ENCODE measurements at regions not wholly inside any gene's neighbourhood (a gene's known extent, or its start where the extent isn't known, plus 50 kb on each side); places are given as distances from the start of the nearest gene placed in this dataset.
"Not testable (repeated sequence)": the region's sequence is repeated elsewhere in the genome, so short reads cannot be mapped to it uniquely, and the experiment has no call there.

DNA sequence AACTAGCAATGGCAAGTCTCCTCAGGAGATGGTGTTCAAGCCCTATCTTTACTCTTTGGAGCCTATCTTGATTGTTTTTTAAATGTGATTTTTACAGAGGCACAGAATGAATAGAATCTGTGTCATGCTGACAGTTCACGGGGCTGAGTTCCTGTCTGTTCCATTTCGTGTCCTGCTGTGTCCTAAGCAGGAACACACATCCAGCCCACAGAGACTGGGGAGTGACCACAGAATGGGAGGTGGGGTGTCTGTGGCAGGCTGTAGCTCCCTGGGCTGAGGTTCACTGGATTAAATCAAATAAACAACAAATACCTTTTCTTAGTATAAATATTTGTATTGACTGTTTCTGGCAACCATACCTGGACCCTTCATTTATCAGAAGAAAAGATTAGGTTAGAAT lies 73.4 kb upstream of the CARD11 start:
- ATAC-seq (no peak), DNase-seq (peak; percentile 44)
- Mint-ChIP-seq H3K4me1 (peaks cover 84% of the 10 kb centered on the region), H3K36me3 (peaks cover 54% of the 10 kb centered on the region), H3K4me3 (peak overlapping the region; percentile 81), H3K9me3 (ENCODE audit: low read depth) (peaks cover 13% of the 10 kb centered on the region), H3K27me3 (no peaks in the 10 kb centered on the region), H3K27ac (peak overlapping the region; percentile 93)
- CTCF ChIA-PET, result interaction anchor here (0.9 to 2.9 kb wide), 6 partner anchors 9 to 51 kb away, joined by 4 to 12 read pairs (median 4); no protein-coding TSS in a partner anchor

DNA sequence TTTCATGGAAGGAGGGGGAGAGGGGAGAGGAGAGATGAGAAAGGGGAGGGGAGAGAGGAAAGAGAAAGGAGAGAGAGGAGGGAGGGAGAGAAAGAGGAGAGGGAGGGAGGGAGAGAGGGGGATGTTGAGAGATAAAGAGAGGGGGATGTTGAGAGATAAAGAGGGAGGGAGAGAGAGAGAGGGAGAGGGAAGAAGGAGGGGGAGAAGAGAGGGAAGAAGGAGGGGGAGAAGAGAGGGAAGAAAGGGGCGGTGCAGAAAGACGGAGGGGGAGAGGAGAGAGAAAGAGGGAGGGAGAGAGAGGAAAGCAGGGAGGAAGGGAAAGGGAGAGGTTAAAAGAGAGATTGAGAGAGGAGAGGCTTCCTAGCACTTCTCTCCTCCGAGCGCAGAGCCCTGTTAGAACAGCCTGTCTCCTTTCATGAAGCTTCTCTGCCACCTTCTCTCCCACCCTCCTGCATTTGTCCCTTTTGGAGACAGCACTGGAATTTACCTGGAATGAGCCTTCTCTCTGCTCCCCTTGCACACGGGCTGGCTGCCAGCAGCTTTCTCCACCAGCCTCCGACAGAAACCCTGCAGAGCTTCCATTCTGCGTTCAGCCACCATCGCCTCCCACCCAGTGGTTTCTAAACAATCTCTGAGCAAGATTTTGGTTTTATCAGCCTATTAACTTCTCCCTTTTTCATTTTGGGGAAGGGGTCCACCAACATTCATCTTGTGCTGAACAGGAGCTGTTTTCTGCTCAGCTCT lies 74.0 kb upstream of the CARD11 start:
- CTCF ChIA-PET, result interaction anchor here (0.9 to 2.9 kb wide), 9 partner anchors 10 to 51 kb away, joined by 3 to 12 read pairs (median 4); no protein-coding TSS in a partner anchor
- DNase-seq (peak; percentile 67), ATAC-seq (peak; percentile 41)
- peaks cover 53% of the 10 kb centered on the region for H3K36me3 Mint-ChIP-seq
- H3K4me3 Mint-ChIP-seq, result peak overlapping the region; percentile 81
- H3K27me3 Mint-ChIP-seq, result no peaks in the 10 kb centered on the region
- H3K9me3 Mint-ChIP-seq (ENCODE audit: low read depth), result peaks cover 13% of the 10 kb centered on the region
- H3K4me1 Mint-ChIP-seq, result peaks cover 81% of the 10 kb centered on the region
- peak overlapping the region; percentile 93 for H3K27ac Mint-ChIP-seq

DNA sequence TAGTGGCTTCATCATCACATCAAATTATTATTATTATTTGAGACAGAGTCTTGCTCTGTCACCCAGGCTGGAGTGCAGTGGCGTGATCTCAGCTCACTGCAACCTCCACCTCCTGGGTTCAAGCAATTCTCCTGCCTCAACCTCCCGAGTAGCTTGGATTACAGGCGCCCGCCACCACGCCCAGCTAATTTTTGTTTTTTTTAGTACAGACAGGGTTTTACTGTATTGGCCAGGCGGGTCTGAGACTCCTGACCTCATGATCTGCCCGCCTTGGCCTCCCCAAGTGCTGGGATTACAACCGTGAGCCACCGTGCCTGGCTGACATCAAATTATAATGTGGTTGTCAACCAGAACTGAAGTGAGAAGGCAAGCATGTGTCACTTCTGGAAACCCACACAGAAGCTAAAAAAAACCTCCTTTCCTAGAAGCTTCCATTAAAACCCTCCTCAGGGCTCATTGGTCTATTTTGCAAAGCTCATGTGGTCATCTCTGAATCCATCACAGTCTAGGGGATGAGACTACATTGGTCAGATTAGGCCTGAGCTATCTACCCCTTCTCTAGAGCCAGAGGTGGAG lies 75.8 kb upstream of the CARD11 start:
- Mint-ChIP-seq H3K9me3 (ENCODE audit: low read depth) (peaks cover 12% of the 10 kb centered on the region), H3K36me3 (peaks cover 42% of the 10 kb centered on the region), H3K4me1 (peaks cover 66% of the 10 kb centered on the region), H3K27ac (peak overlapping the region; percentile 81)
- peak; percentile 54 for DNase-seq
- ATAC-seq, H3K27me3 Mint-ChIP-seq, H3K4me3 Mint-ChIP-seq: not testable (repeated sequence)
- CTCF ChIA-PET, result interaction anchor here (0.9 to 3.0 kb wide), 9 partner anchors 9 to 232 kb away, joined by 3 to 26 read pairs (median 4); no protein-coding TSS in a partner anchor

DNA sequence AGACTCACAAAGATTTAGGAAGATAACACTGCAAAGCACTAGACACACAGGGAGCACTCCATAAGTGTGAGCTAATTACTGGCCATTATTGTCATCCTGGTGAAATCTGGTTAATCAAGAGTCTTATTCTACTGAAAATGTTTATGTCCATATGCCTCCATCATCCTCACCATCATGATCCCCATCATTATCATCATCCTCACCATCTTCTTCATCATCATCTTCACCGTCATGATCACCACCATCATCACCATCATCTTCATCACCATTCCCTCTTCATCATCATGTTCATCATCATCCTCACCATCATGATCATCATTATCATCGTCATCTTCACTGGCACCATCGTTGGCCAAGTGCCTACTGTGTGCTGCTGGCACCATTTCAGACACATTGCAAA lies 76.3 kb upstream of the CARD11 start:
- CTCF ChIA-PET, result interaction anchor here (0.9 to 3.0 kb wide), 10 partner anchors 9 to 55 kb away, joined by 3 to 26 read pairs (median 4); no protein-coding TSS in a partner anchor
- H3K4me3 Mint-ChIP-seq, result no peak overlapping the region
- H3K27me3 Mint-ChIP-seq, result no peaks in the 10 kb centered on the region
- ATAC-seq, result no peak
- H3K27ac Mint-ChIP-seq, result peak overlapping the region; percentile 81
- H3K36me3 Mint-ChIP-seq, result peaks cover 37% of the 10 kb centered on the region
- DNase-seq, result peak; percentile 19
- peaks cover 61% of the 10 kb centered on the region for H3K4me1 Mint-ChIP-seq
- H3K9me3 Mint-ChIP-seq (ENCODE audit: low read depth), result peaks cover 12% of the 10 kb centered on the region

DNA sequence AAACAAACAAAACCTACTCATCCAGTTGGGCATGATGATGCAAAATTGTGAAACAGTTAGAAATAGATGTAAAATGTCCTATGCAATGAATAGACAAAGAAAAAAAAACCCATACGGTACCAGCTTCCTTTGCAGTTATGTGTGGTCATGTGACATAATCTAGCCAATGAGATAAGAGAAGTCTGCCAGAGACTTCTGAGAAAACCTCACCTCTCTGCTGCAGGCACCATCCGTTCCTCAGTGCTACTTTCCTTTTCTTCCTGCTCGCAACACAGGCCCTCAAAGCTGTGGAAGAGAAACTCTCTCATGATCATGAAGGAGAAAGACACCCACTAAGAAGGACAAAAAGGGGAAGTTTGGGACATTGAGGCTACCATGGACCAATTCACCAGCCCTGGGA lies 76.8 kb upstream of the CARD11 start:
- H3K4me3 Mint-ChIP-seq, result no peak overlapping the region
- H3K9me3 Mint-ChIP-seq (ENCODE audit: low read depth), result peaks cover 12% of the 10 kb centered on the region
- H3K27me3 Mint-ChIP-seq, result no peaks in the 10 kb centered on the region
- peak; percentile 79 for ATAC-seq
- H3K4me1 Mint-ChIP-seq, result peaks cover 56% of the 10 kb centered on the region
- CTCF ChIA-PET, result interaction anchor here (1.1 to 3.0 kb wide), 9 partner anchors 8 to 56 kb away, joined by 3 to 26 read pairs (median 4); no protein-coding TSS in a partner anchor
- H3K27ac Mint-ChIP-seq, result peak overlapping the region; percentile 81
- peak; percentile 64 for DNase-seq
- H3K36me3 Mint-ChIP-seq, result peaks cover 32% of the 10 kb centered on the region

DNA sequence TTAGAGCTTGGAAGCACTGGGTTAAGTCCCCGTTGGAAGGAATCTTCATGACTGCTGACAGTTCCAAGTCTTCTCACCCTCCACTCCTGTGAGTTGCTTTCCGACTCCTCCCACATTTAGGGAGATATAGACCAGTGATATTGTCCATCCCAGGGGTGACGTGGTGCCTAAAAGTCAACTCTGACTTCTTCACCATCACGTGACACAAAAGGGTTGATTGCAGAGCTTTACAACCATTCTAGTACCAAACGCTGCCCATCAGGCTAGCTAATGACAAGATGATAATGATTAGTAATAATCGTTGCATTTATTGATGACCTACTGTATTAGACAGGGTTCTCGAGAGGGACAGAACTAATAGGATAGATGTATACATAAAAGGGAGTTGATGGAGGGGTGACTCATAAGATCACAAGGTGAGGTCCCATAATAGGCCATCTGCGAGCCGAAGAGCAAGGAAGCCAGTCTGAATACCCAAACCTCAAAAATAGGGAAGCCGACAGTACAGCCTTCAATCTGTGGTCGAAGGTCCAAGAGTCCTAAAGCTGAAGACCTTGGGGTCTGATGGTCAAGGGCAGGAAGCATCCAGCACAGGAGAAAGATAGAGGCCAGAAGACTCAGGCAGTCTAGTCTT lies 85.3 kb upstream of the CARD11 start:
- DNase-seq (no peak), ATAC-seq (no peak)
- Mint-ChIP-seq H3K27ac (no peak overlapping the region), H3K9me3 (ENCODE audit: low read depth) (peaks cover 9% of the 10 kb centered on the region), H3K27me3 (peaks cover 5% of the 10 kb centered on the region), H3K36me3 (peaks cover 9% of the 10 kb centered on the region), H3K4me1 (no peaks in the 10 kb centered on the region), H3K4me3 (no peak overlapping the region)
- CTCF ChIA-PET, result interaction anchor here (0.7 to 1.5 kb wide), 2 partner anchors 9 to 26 kb away, joined by 3 to 5 read pairs; no protein-coding TSS in a partner anchor

DNA sequence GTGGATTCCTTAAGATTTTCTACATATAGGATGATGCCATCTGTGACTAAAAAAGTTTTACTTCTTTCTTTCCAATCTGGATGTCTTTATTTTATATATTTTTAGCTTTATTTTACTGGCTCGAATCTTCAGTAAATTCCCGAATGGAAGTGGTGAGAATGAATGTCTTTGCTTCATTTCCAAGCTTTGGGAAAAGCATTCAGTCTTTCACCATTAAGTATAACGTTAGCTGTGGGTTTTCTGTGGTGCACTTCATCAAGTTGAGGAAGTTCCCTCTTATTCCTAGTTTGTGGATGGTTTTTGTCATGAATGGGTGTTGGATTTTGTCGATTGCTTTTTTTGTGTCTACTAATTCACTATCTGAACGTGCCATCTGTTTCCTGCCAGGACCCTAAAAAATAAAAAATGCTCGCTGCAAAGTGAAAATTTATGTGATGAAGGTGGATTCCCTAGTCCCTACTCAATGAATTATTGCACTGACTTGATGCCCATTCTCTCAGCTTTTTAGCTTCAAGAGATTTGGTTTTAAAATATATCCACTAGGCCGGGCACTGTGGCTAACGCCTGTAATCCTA lies 90.2 kb upstream of the CARD11 start:
- DNase-seq (no peak), ATAC-seq (no peak)
- Mint-ChIP-seq H3K27me3 (no peaks in the 10 kb centered on the region), H3K9me3 (ENCODE audit: low read depth) (peaks cover 9% of the 10 kb centered on the region), H3K36me3 (peaks cover 7% of the 10 kb centered on the region), H3K4me1 (peaks cover 5% of the 10 kb centered on the region), H3K27ac (no peak overlapping the region), H3K4me3 (no peak overlapping the region)
- CTCF ChIA-PET, result interaction anchor here (1.3 to 1.7 kb wide), 2 partner anchors 13 to 269 kb away, joined by 3 read pairs; no protein-coding TSS in a partner anchor

DNA sequence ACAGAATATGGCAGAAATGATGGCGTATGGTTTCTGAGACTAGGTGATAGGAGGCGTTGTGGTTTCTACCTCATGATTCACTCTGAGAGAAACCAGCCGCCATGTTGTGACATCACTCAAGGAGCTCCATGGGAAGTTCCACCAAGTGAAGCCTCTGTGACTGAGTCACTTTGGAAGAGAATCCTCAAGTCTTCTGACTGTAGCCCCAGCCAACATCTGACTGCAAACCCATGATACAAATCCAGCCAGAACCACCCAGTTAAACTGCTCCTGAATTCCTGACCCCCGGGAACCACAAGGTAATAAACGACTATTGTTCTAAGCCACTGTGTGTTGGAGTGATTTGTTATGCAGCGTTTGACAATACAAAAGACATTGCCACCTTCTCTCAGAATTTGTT lies 91.1 kb upstream of the CARD11 start:
- Mint-ChIP-seq H3K27ac (no peak overlapping the region), H3K9me3 (ENCODE audit: low read depth) (peaks cover 9% of the 10 kb centered on the region), H3K4me1 (peaks cover 5% of the 10 kb centered on the region), H3K36me3 (peaks cover 7% of the 10 kb centered on the region), H3K4me3 (no peak overlapping the region), H3K27me3 (no peaks in the 10 kb centered on the region)
- DNase-seq (peak; percentile 41), ATAC-seq (no peak)
- CTCF ChIA-PET, result interaction anchor here (1.0 to 1.1 kb wide), 2 partner anchors 15 to 49 kb away, joined by 3 read pairs; no protein-coding TSS in a partner anchor

DNA sequence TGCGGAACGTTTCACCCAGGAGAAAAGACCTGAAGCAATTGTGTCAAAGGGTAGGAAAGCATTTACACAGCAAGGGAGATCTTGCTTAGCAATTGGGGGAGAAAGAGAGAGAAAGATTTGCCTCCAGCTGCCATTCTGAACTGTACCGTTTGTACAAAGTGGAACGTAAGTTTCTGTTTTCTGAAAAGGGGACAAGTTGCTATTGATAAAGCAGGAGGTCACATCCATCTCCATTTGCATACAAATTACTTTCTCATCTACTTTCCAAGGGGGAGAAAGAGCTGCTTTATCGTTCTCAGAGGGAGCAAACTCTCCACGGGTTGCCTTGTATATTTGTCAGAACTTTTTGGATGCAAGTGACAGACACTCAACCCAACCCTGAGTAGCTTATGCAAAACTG lies 92.0 kb upstream of the CARD11 start:
- DNase-seq (no peak), ATAC-seq (no peak)
- no peak overlapping the region for H3K27ac Mint-ChIP-seq
- H3K9me3 Mint-ChIP-seq (ENCODE audit: low read depth), result peaks cover 9% of the 10 kb centered on the region
- CTCF ChIA-PET, result interaction anchor here (1.0 to 1.3 kb wide), 2 partner anchors 49 to 70 kb away, joined by 3 read pairs; no protein-coding TSS in a partner anchor
- peaks cover 7% of the 10 kb centered on the region for H3K36me3 Mint-ChIP-seq
- H3K27me3 Mint-ChIP-seq, result peaks cover 2% of the 10 kb centered on the region
- no peak overlapping the region for H3K4me3 Mint-ChIP-seq
- H3K4me1 Mint-ChIP-seq, result peaks cover 5% of the 10 kb centered on the region

DNA sequence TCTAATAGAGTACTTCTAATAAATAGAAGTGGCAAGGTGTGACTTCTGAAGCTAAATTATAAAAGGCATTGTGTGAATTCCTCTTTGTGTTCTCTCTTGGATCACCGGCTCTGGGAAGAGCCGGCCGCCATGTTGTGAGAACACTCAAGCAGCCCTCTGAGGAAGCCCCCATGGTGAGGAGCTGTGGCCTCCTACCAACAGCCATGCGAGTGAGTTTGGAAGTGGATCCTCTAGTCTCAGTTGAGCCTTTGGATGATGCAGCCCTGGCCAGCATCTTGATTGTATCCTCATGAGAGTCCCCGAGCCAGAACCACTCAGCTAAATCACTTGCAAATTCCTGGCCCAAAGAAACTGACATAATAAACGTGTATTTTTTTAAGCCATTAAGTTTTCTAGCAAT lies 94.5 kb upstream of the CARD11 start:
- Mint-ChIP-seq H3K36me3 (peaks cover 2% of the 10 kb centered on the region), H3K4me3 (no peak overlapping the region), H3K4me1 (peaks cover 5% of the 10 kb centered on the region), H3K27ac (no peak overlapping the region), H3K9me3 (ENCODE audit: low read depth) (no peaks in the 10 kb centered on the region), H3K27me3 (peaks cover 4% of the 10 kb centered on the region)
- ATAC-seq (no peak), DNase-seq (no peak)
- CTCF ChIA-PET, result interaction anchor here (1.5 kb wide), 1 partner anchor 251 kb away, joined by 3 read pairs; no protein-coding TSS in a partner anchor

DNA sequence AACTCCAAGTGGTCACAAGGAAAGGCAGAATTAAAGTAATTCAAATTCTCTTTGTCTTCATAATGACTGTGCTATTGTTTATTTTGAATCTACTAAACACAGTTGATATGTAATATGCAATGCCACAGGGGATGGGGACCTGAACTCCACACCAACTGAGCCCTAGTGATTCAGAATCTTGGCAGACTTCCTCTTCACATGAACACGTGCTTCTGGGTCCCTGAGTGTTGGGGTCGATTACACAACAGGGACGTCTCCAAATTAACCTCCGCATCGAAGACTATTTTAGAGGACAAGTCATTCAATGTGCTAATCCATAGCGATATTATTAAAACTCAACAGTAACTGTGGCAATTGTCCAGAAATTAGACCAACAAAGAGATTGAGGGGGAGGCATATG lies 95.3 kb upstream of the CARD11 start:
- Mint-ChIP-seq H3K9me3 (ENCODE audit: low read depth) (no peaks in the 10 kb centered on the region), H3K4me3 (no peak overlapping the region), H3K27me3 (peaks cover 4% of the 10 kb centered on the region), H3K4me1 (peaks cover 5% of the 10 kb centered on the region), H3K27ac (no peak overlapping the region), H3K36me3 (peaks cover 1% of the 10 kb centered on the region)
- ATAC-seq, result no peak
- no peak for DNase-seq
- CTCF ChIA-PET, result no interaction called here

DNA sequence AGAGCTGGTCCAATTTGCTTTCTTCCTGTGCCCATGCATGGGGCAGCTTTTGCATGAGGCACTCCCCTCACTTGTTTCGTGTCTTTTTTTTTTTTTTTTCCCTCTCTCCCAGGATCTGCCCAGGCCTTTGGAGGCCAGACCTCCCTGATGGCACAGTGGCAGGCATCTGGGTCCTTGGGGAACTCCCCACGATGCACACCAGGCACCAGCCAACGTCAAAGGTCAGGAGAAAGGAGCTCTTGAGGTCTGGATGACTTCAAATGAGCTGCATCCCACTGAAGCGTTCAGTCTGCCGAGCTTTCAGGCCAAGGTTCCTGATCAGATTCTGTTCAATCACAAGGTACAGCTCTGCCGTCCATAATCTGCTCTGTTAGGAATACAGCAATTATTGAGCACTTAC lies 97.2 kb upstream of the CARD11 start:
- no peaks in the 10 kb centered on the region for H3K9me3 Mint-ChIP-seq (ENCODE audit: low read depth)
- no peaks in the 10 kb centered on the region for H3K4me1 Mint-ChIP-seq
- DNase-seq, result peak; percentile 15
- peaks cover 4% of the 10 kb centered on the region for H3K27me3 Mint-ChIP-seq
- CTCF ChIA-PET, result interaction anchor here (0.7 to 1.2 kb wide), 4 partner anchors 16 to 469 kb away, joined by 3 to 5 read pairs (median 4); no protein-coding TSS in a partner anchor
- no peak overlapping the region for H3K4me3 Mint-ChIP-seq
- H3K36me3 Mint-ChIP-seq, result no peaks in the 10 kb centered on the region
- no peak for ATAC-seq
- H3K27ac Mint-ChIP-seq, result no peak overlapping the region

DNA sequence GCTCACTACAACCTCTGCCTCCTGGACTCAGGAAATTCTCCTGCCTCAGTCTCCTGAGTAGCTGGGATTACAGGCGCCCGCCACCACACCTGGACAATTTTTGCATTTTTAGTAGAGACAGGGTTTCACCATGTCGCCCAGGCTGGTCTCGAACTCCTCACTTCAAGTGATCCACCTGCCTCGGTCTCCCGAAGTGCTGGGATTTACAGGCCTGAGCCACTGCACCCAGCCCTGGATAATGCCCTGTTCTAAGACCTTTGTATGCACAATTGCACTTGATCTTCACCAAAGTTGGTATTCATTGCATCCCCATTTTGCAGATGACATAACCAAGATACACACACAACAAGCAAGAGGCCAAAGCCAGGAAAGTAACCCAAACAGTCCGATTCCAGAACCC lies 97.7 kb upstream of the CARD11 start:
- no peak overlapping the region for H3K27ac Mint-ChIP-seq
- no peaks in the 10 kb centered on the region for H3K4me1 Mint-ChIP-seq
- ATAC-seq (no peak), DNase-seq (peak; percentile 14)
- no peak overlapping the region for H3K4me3 Mint-ChIP-seq
- H3K27me3 Mint-ChIP-seq, result peaks cover 4% of the 10 kb centered on the region
- H3K9me3 Mint-ChIP-seq (ENCODE audit: low read depth), result no peaks in the 10 kb centered on the region
- CTCF ChIA-PET, result interaction anchor here (0.7 to 1.2 kb wide), 3 partner anchors 16 to 469 kb away, joined by 3 to 5 read pairs (median 4); no protein-coding TSS in a partner anchor
- no peaks in the 10 kb centered on the region for H3K36me3 Mint-ChIP-seq

All from activated CD8-positive, alpha-beta memory T cell treated with anti-CD3 and anti-CD28 coated beads, Interleukin-2, amount 10 ng/mL, durations not matched to agents 7 days and 5 days (primary cell).